ENCODE measurements at regions not wholly inside any gene's neighbourhood (a gene's known extent, or its start where the extent isn't known, plus 50 kb on each side); places are given as distances from the start of the nearest gene placed in this dataset.
"Not testable (repeated sequence)": the region's sequence is repeated elsewhere in the genome, so short reads cannot be mapped to it uniquely, and the experiment has no call there.

DNA sequence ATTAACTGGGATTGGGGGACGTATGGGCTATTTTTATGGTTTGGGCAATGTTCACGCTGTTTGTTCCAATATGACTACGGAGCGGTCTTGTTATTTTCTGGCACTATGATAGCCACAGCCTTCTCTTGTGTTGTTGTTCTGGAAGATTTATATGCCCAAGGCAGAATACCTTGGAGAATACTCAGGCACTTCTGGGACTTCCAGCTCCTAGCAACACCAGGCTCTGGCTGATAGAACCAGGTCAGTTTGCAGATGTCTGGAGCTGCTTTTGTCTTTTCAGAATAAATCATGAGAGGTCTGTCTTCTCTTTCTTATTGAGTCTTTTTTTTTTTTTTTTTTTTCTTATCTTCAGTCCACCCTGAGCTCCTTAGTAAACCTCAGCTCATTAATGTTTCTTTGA is 262.5 kb downstream of the MED10 start:
- DNase-seq (ENCODE audit: insufficient read length): no peak
- TF ChIP-seq POLR2AphosphoS5 (IDR thresholded peaks at IDR 0.05; ENCODE audit: low read depth, low read length) (no peak), TAF1 (IDR thresholded peaks at IDR 0.05; ENCODE audit: borderline replicate concordance, low read depth, low read length) (no peak), POLR2A (IDR thresholded peaks at IDR 0.05; ENCODE audit: low read depth, low read length) (no peak)
- no peak for FAIRE-seq

DNA sequence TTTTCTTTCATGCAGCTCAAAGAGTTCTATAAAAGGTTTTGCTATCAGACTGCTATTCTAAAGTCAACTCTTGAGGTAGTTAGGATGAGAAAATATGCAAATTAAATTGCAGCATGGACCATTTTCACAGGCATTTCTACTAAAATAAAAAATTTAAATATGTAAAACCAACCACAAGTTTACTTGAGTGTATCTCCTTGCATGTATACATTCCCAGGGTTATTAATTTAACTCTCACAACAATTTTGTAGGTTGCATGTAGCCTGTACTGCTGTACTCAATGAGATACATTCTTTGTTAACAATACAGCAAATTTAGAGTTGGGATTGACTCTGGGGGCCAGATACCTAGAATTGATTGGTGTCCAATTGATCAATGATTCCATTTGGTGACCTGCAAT is 265.8 kb downstream of the MED10 start:
- TF ChIP-seq POLR2A (IDR thresholded peaks at IDR 0.05; ENCODE audit: low read depth, low read length) (no peak), TAF1 (IDR thresholded peaks at IDR 0.05; ENCODE audit: borderline replicate concordance, low read depth, low read length) (no peak), POLR2AphosphoS5 (IDR thresholded peaks at IDR 0.05; ENCODE audit: low read depth, low read length) (no peak)
- FAIRE-seq (no peak), DNase-seq (ENCODE audit: insufficient read length) (no peak)

- FAIRE-seq: no peak
- no peak for TF ChIP-seq TAF1 (IDR thresholded peaks at IDR 0.05; ENCODE audit: borderline replicate concordance, low read depth, low read length)
- TF ChIP-seq POLR2A (IDR thresholded peaks at IDR 0.05; ENCODE audit: low read depth, low read length): no peak
- no peak for TF ChIP-seq POLR2AphosphoS5 (IDR thresholded peaks at IDR 0.05; ENCODE audit: low read depth, low read length)
- DNase-seq (ENCODE audit: insufficient read length): no peak
Observed at GRCh38 chr5:6112125-6112524, 266.2 kb downstream of the MED10 start.

- FAIRE-seq: no peak
- no peak for TF ChIP-seq POLR2A (IDR thresholded peaks at IDR 0.05; ENCODE audit: low read depth, low read length)
- no peak for TF ChIP-seq POLR2AphosphoS5 (IDR thresholded peaks at IDR 0.05; ENCODE audit: low read depth, low read length)
- TF ChIP-seq TAF1 (IDR thresholded peaks at IDR 0.05; ENCODE audit: borderline replicate concordance, low read depth, low read length): no peak
- no peak for DNase-seq (ENCODE audit: insufficient read length)
Observed at GRCh38 chr5:6111131-6111530, 267.2 kb downstream of the MED10 start.

GRCh38 chr5:6110441-6111005 is 267.8 kb downstream of the MED10 start:
- TF ChIP-seq TAF1 (IDR thresholded peaks at IDR 0.05; ENCODE audit: borderline replicate concordance, low read depth, low read length) (no peak), POLR2AphosphoS5 (IDR thresholded peaks at IDR 0.05; ENCODE audit: low read depth, low read length) (no peak), POLR2A (IDR thresholded peaks at IDR 0.05; ENCODE audit: low read depth, low read length) (no peak)
- FAIRE-seq: no peak

GRCh38 chr5:6108981-6109825 is 269.1 kb downstream of the MED10 start:
- TF ChIP-seq TAF1 (IDR thresholded peaks at IDR 0.05; ENCODE audit: borderline replicate concordance, low read depth, low read length) (no peak), POLR2A (IDR thresholded peaks at IDR 0.05; ENCODE audit: low read depth, low read length) (no peak), POLR2AphosphoS5 (IDR thresholded peaks at IDR 0.05; ENCODE audit: low read depth, low read length) (no peak)
- DNase-seq (ENCODE audit: insufficient read length): no peak
- FAIRE-seq: no peak

More at GRCh38 chr5:6110441-6111005, 267.8 kb downstream of the MED10 start:
- DNase-seq (ENCODE audit: insufficient read length): no peak

GRCh38 chr5:6108540-6108848 is 269.9 kb downstream of the MED10 start:
- TF ChIP-seq POLR2AphosphoS5 (IDR thresholded peaks at IDR 0.05; ENCODE audit: low read depth, low read length) (no peak), TAF1 (IDR thresholded peaks at IDR 0.05; ENCODE audit: borderline replicate concordance, low read depth, low read length) (no peak), POLR2A (IDR thresholded peaks at IDR 0.05; ENCODE audit: low read depth, low read length) (no peak)
- DNase-seq (ENCODE audit: insufficient read length): no peak
- no peak for FAIRE-seq

DNA sequence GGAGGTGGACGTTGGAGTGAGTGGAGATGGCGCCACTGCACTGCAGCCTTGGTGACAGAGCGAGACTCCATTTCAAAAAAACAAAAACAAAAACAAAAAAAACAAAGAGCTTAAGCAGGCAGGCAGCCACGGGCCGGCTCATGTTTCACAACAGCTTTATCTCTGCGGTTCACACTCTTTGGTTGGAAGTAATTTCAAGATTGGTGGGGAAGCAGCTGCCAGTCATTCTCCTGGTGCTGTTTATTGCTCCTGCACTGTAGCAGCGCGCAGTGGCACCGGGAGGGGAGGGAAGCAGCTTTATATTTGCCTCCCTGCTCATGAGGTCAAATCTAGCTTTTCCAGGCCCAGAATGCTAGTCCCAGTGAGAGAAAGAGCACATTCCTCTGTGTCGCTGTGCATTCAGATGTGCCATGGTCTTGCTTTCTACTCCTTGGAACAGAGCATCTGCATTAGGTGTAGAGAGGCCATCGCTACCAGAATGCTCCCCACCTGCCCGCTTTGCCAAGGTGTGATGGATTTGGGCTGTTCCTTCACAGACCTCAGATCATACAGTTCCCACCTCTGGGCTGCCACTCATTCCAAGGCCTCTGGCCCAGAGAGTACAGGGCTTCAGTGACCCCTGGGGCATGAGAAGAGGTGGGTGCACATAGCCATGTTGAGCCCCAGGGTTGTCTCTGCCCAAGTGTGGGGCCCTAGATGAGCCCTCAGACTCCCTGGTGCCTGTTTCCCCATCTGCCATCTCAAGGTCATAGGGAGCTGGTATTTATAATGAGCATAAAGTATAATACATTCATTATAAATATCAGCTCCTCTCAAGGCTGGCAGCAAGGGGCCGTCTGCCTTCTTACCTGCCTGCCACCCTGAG is 270.4 kb downstream of the MED10 start:
- DNase-seq (ENCODE audit: insufficient read length) (no peak), FAIRE-seq (no peak)
- no peak for TF ChIP-seq TAF1 (IDR thresholded peaks at IDR 0.05; ENCODE audit: borderline replicate concordance, low read depth, low read length)
- no peak for TF ChIP-seq POLR2A (IDR thresholded peaks at IDR 0.05; ENCODE audit: low read depth, low read length)
- no peak for TF ChIP-seq POLR2AphosphoS5 (IDR thresholded peaks at IDR 0.05; ENCODE audit: low read depth, low read length)

DNA sequence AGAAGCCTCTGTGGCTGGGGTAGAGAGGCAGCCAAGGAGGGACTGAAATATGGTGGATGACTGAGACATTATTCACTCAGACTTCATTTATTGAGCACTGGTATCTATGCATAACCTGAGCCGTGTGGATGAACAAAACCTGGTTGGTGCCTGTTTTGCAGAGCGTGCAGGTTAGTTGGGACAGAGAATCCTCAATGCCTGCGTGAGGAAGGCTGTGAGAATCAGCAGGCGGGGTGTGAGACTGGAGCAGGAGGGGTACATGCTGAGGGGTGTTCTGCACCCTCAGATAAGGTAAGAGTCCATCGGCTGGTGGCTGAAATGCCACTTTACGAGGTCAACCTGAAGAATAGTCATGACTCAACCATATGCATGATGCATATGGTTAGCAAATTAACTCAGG is 271.6 kb downstream of the MED10 start:
- DNase-seq (ENCODE audit: insufficient read length) (no peak), FAIRE-seq (no peak)
- TF ChIP-seq POLR2A (IDR thresholded peaks at IDR 0.05; ENCODE audit: low read depth, low read length) (no peak), TAF1 (IDR thresholded peaks at IDR 0.05; ENCODE audit: borderline replicate concordance, low read depth, low read length) (no peak), POLR2AphosphoS5 (IDR thresholded peaks at IDR 0.05; ENCODE audit: low read depth, low read length) (no peak)

DNA sequence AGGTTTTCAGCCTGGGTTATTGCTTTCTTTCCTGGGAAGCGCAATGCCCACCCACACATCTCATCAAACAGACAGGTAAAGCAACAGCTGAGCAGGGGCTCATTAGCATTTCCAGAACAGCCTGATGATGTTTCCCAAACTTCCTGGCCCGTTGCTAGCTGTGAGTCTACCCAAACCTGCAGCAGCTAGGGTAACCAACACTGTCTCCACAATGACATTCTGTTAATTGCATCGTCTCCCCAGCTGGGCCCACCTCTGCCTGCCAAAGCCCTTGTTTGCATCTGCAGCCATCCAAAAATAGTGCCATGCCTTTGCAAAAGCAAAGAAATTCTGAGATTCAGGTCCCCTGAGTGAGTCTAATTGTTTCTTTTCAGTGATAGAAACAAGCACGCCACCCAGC is 273.0 kb downstream of the MED10 start:
- no peak for TF ChIP-seq TAF1 (IDR thresholded peaks at IDR 0.05; ENCODE audit: borderline replicate concordance, low read depth, low read length)
- no peak for TF ChIP-seq POLR2A (IDR thresholded peaks at IDR 0.05; ENCODE audit: low read depth, low read length)
- TF ChIP-seq POLR2AphosphoS5 (IDR thresholded peaks at IDR 0.05; ENCODE audit: low read depth, low read length): no peak
- FAIRE-seq: no peak

GRCh38 chr5:6096101-6096500 is 282.2 kb downstream of the MED10 start:
- DNase-seq (ENCODE audit: insufficient read length) (no peak), FAIRE-seq (no peak)
- no peak for TF ChIP-seq POLR2AphosphoS5 (IDR thresholded peaks at IDR 0.05; ENCODE audit: low read depth, low read length)
- no peak for TF ChIP-seq POLR2A (IDR thresholded peaks at IDR 0.05; ENCODE audit: low read depth, low read length)
- no peak for TF ChIP-seq TAF1 (IDR thresholded peaks at IDR 0.05; ENCODE audit: borderline replicate concordance, low read depth, low read length)

More for the DNA sequence above, 273.0 kb downstream of the MED10 start:
- no peak for DNase-seq (ENCODE audit: insufficient read length)

DNA sequence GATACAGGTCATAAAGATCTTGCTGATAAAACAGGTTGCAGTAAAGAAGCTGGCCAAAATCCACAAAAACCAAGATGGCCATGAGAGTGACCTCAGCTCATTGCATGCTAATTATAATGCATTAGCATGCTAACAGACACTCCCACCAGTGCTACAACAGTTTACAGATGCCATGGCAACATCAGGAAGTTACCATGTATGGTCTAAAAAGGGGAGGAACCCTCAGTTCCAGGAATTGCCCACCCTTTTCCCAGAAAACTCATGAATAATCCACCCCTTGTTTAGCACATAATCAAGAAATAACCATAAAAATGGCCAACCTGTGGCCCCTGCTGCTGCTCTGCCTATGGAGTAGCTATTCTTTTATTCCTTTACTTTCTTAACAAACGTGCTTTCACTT is 284.2 kb downstream of the MED10 start:
- FAIRE-seq; DNase-seq (ENCODE audit: insufficient read length): not testable (repeated sequence)

Data from GM12892 (cell line).